Stimulated activated CD4-positive, alpha-beta T cell treated with anti-CD3 and anti-CD28 coated beads, Interleukin-2, amount 100 ng/mL, for 48 hours (primary cell): ENCODE measurements at regions not wholly inside any gene's neighbourhood (a gene's known extent, or its start where the extent isn't known, plus 50 kb on each side); places are given as distances from the start of the nearest gene placed in this dataset.
"Not testable (repeated sequence)": the region's sequence is repeated elsewhere in the genome, so short reads cannot be mapped to it uniquely, and the experiment has no call there.

Experiments
- DNase-seq, 2 donors: peaks; one replicate each; pipeline ENCODE4 v3.0.0-alpha.2; 2020

DNA sequence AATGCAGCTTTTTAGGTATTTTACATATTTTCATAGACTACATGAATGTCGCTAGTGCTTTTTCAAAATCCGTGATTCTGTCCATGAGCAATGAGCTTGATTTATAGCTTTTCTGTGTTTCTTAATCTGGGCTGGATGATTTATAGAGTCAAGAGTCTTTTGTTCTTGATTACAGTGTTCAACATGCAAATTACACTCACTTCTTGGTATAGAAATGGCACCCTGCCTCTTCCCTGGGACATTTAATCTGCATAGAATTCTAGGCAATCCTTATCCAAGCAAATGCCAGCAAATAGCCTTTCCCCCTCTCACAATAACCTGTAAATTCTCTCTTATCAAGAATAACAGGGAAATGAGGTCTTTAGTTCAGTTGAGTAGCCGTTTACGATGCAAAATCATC lies 246.2 kb upstream of the SEMA3C start:
- no peak for DNase-seq

DNA sequence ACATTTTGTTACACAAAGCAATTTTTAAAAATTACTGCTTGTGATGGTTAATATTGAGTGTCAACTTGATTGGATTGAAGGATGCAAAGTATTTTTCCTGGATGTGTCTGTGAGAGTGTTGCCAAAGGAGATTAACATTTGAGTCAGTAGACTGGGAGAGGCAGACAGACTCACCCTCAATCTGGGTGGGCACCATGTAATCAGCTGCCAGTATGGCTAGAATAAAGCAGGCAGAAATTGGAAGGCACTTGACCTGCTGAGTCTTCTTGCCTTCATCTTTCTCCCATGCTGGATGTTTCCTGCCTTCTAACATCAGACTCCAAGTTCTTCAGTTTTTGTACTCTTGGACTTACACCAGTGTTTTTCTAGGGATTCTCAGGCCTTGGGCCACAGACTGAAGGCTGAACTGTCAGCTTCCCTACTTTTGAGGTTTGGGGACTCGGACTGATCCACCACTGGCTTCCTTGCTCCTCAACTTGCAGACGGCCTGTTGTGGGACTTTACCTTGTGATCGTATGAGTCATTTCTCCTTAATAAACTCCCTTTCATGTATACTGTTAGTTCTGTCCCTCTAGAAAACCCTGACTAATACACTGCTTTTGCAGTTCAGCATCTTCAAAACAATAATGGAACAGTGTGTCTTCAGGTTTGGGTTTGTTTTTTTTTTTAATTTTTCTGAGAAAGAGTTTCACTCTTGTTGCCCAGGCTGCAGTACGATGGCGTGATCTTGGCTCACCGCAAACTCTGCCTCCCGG lies 244.1 kb upstream of the SEMA3C start:
- DNase-seq = no peak

DNA sequence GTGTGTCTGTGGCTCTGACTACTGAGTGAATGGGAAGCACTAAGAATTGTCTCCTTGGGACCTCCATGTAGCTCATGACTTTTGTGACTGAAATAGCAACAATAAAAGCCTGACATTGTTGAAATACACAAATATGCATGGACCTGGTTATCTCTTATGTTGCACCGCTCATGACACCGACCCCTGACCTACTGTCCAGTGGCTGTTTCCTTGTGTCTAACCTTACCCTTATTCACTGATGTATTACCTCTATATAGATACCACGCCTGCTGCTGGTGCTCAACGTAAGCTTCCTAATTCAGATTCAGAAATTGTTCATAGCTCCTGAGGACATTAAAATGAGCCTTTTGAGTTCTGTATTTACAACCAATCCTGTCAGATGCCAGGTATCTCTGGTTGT lies 243.4 kb upstream of the SEMA3C start:
- DNase-seq = no peak

GRCh38 chr7:81161451-81162075 lies 242.7 kb upstream of the SEMA3C start:
- no peak for DNase-seq

- DNase-seq = no peak
These were observed 240.6 kb upstream of the SEMA3C start for GRCh38 chr7:81159402-81159801.

- no peak for DNase-seq
These were observed 239.3 kb upstream of the SEMA3C start for GRCh38 chr7:81158189-81158588.

DNA sequence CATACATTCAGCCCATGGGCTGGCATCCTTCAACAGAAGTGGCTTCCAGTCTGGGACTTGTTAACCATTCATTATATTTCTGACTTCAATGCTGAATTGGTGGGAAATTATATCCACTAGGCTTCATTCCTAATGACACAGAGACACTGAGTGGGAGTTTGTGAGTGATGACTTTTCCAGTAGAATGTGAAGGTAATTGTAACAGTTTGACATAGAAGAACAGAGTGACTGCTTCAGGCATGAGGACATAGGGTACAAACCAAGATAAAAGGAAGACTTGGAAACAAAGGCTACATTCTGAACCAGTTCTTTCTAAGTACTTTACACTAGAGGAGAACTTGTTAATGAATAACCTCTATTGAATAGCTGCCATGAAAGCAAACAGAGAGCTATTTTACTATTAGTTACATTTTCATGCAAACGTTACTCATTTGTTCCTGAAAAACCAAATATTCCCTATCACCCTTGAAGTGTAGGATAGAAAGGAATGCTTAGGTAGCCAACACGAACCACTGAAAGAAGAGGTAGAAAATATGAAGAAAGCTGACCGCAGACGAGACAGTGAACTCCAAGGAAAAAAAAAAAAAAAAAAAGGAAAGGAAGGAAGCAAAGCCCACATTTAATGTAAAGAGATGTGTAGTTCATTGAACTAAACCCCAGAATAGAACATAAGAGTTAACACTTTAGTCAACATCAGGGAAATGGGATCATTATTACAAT lies 237.0 kb upstream of the SEMA3C start:
- no peak for DNase-seq

GRCh38 chr7:81154565-81154964 lies 235.7 kb upstream of the SEMA3C start:
- no peak for DNase-seq

- DNase-seq = not testable (repeated sequence)
These were observed 234.1 kb upstream of the SEMA3C start for GRCh38 chr7:81152925-81153324.

GRCh38 chr7:81150951-81151361 lies 232.1 kb upstream of the SEMA3C start:
- no peak for DNase-seq

- DNase-seq = no peak
These were observed 225.0 kb upstream of the SEMA3C start for GRCh38 chr7:81143856-81144255.

DNA sequence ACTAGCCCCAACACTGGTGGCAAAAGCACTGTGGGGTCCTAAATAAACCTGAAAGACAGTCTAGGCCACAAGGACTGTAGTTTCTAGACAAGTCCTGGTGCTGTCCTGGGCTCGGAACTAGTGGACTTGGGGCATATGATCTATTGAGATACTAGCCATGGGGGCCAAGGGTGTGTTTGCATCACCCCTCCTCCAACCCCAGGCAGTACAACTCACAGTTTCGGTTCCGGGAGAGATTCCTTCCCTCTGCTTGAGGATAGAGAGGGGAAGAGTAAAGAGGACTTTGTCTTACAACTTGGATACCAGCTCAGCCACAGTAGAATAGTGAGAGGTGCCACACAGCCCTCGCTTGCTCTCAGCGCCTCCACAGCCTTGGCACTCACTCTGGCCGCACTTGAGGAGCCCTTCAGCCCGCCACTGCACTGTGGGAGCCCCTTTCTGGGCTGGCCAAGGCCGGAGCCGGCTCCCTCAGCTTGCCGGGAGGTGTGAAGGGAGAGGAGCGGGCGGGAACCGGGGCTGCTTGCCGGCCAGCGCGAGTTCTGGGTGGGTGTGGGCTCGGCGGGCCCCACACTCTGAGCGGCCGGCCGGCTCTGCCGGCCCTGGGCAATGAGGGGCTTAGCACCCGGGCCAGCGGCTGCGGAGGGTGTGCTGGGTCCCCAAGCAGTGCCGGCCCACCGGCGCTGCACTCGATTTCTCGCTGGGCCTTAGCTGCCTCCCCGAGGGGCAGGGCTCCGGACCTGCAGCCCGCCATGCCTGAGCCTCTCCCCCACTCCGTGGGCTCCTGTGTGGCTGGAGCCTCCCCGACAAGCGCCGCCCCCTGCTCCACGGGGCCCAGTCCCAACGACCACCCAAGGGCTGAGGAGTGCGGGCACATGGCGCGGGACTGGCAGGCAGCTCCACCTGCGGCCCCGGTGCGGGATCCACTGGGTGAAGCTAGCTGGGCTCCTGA lies 222.7 kb upstream of the SEMA3C start:
- DNase-seq = not testable (repeated sequence)

- DNase-seq = no peak
These were observed 221.9 kb upstream of the SEMA3C start for GRCh38 chr7:81140775-81141174.

GRCh38 chr7:81140252-81140651 lies 221.4 kb upstream of the SEMA3C start:
- no peak for DNase-seq

GRCh38 chr7:81138870-81139269 lies 220.0 kb upstream of the SEMA3C start:
- DNase-seq = no peak

GRCh38 chr7:81135324-81135723 lies 216.5 kb upstream of the SEMA3C start:
- no peak for DNase-seq

DNA sequence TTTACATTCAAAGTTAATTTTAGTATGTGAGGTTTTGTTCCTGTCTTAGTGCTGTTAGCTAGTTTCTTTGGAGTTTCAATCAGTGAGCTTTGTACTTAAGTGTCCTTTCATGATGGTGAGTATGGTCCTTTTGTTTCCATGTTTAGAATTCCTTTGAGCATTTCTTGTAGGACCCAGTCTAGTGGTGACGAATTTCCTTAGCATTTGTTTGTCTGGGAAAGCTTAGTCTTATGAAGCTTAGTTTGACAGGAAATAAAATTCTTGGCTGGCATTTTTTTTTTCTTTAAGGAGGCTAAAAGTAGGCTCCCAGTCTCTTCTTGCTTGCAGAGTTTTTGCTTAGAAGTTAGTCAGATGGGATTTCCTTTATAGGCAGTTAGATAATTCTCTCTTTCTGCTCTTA lies 209.2 kb upstream of the SEMA3C start:
- DNase-seq = no peak

- no peak for DNase-seq
These were observed 202.0 kb upstream of the SEMA3C start for GRCh38 chr7:81120803-81121202.

DNA sequence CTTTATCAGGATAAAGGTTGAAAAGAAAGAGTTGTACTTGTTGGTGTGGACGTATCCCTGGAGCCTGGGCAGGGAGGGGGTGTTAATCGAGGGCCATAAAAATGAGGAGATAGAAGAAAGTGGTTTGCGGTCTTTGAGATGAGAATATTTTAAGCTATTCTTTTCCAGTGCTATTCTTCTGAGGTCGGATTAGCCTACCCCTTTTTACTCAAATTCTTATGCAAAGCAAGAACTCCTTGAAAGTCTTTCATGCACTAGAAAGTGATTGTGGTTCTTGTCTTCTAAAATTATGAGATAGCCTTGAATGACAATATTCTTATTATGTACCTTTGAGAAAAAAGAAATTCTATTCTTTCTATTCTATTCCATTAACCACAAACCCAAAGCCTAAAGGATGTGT lies 201.3 kb upstream of the SEMA3C start:
- DNase-seq = no peak

GRCh38 chr7:81114633-81115032 lies 195.8 kb upstream of the SEMA3C start:
- DNase-seq = no peak

- DNase-seq = no peak
These were observed 193.9 kb upstream of the SEMA3C start for GRCh38 chr7:81112731-81113130.

DNA sequence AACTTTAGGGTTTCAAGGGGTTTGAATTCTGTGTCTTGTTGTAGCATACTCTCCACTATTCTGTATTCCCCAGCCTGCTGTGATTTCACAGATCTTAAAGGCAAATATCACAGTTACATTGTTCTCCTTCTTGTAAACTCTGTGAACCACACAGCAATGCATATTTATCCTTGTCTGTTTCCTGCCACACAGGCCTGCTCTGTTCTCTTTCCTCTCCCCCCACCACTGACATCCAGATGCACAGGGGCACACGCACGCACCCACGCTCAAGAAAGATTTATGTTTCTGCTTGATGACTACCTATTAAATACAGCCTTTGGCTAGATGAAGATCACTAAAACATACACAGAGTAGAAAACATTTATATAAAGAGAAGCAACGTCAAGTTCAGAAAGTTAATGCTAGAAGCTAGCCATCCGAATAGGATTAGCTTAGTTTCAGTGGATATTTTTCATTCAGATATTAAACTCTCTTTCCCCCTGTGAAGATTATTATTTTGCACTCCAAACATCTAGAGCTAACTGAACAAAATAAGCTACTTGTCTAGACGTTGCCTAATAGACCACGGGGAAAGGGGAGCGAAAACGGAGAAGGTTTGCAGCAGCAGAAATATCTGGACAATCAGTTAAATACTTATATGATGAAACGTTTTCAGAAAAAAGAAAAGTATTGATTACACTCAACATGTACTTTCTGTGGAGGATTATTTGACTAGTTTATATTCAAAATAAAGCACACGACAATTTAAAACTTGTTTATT lies 193.1 kb upstream of the SEMA3C start:
- no peak for DNase-seq
